ENCODE measurements at regions not wholly inside any gene's neighbourhood (a gene's known extent, or its start where the extent isn't known, plus 50 kb on each side); places are given as distances from the start of the nearest gene placed in this dataset.

- no peak for TF ChIP-seq CTCF (IDR thresholded peaks at IDR 0.05)
- no peak for TF ChIP-seq POLR2A (IDR thresholded peaks at IDR 0.05; ENCODE audit: low read depth)
These were observed 161.4 kb upstream of the CAMK1G start for GRCh38 chr1:209421978-209422680.
